ENCODE measurements at regions not wholly inside any gene's neighbourhood (a gene's known extent, or its start where the extent isn't known, plus 50 kb on each side); places are given as distances from the start of the nearest gene placed in this dataset.

GRCh38 chr10:113427811-113428558 lies 124.9 kb upstream of the HABP2 start:
- H3K9me3 Mint-ChIP-seq = no peaks in the 10 kb centered on the region
- H3K4me3 Mint-ChIP-seq = no peak overlapping the region
- H3K27ac Mint-ChIP-seq = no peak overlapping the region
- DNase-seq (no peak), ATAC-seq (no peak)
- TF ChIP-seq CTCF (IDR thresholded peaks at IDR 0.05) = no peak
- POLR2A ChIA-PET = no interaction called here
- no peaks in the 10 kb centered on the region for H3K36me3 Mint-ChIP-seq (ENCODE audit: low read depth)
- CTCF ChIA-PET = no interaction called here
- intact Hi-C loops (cut with micrococcal nuclease) = no loop called here
- no peaks in the 10 kb centered on the region for H3K4me1 Mint-ChIP-seq (ENCODE audit: low read depth)
- peaks cover 2% of the 10 kb centered on the region for H3K27me3 Mint-ChIP-seq

- no peak for TF ChIP-seq CTCF (IDR thresholded peaks at IDR 0.05)
- Mint-ChIP-seq H3K27ac (no peak overlapping the region), H3K36me3 (ENCODE audit: low read depth) (no peaks in the 10 kb centered on the region), H3K27me3 (no peaks in the 10 kb centered on the region), H3K9me3 (no peaks in the 10 kb centered on the region), H3K4me3 (no peak overlapping the region), H3K4me1 (ENCODE audit: low read depth) (no peaks in the 10 kb centered on the region)
- ChIA-PET POLR2A (no interaction called here), CTCF (no interaction called here)
- intact Hi-C loops (cut with micrococcal nuclease) = no loop called here
- no peak for DNase-seq
- no peak for ATAC-seq
Measured at GRCh38 chr10:113430634-113431397, 122.0 kb upstream of the HABP2 start.

GRCh38 chr10:113431398-113432160 lies 121.3 kb upstream of the HABP2 start:
- no peak overlapping the region for H3K27ac Mint-ChIP-seq
- DNase-seq (no peak), ATAC-seq (no peak)
- intact Hi-C loops (cut with micrococcal nuclease) = no loop called here
- TF ChIP-seq CTCF (IDR thresholded peaks at IDR 0.05) = no peak
- no peaks in the 10 kb centered on the region for H3K27me3 Mint-ChIP-seq
- no peaks in the 10 kb centered on the region for H3K4me1 Mint-ChIP-seq (ENCODE audit: low read depth)
- no peaks in the 10 kb centered on the region for H3K9me3 Mint-ChIP-seq
- CTCF ChIA-PET = no interaction called here
- POLR2A ChIA-PET = no interaction called here
- H3K4me3 Mint-ChIP-seq = no peak overlapping the region
- no peaks in the 10 kb centered on the region for H3K36me3 Mint-ChIP-seq (ENCODE audit: low read depth)

GRCh38 chr10:113433711-113434110 lies 119.1 kb upstream of the HABP2 start:
- no peak for TF ChIP-seq CTCF (IDR thresholded peaks at IDR 0.05)
- no peak for ATAC-seq
- intact Hi-C loops (cut with micrococcal nuclease) = no loop called here
- no peak for DNase-seq
- Mint-ChIP-seq H3K4me1 (ENCODE audit: low read depth) (no peaks in the 10 kb centered on the region), H3K9me3 (no peaks in the 10 kb centered on the region), H3K27me3 (no peaks in the 10 kb centered on the region), H3K4me3 (no peak overlapping the region), H3K27ac (no peak overlapping the region), H3K36me3 (ENCODE audit: low read depth) (no peaks in the 10 kb centered on the region)
- ChIA-PET POLR2A (no interaction called here), CTCF (interaction anchor here (0.9 kb wide), 1 partner anchor 49 kb away, joined by 3 read pairs; no protein-coding TSS in a partner anchor)

GRCh38 chr10:113434315-113434714 lies 118.5 kb upstream of the HABP2 start:
- DNase-seq (no peak), ATAC-seq (no peak)
- no peaks in the 10 kb centered on the region for H3K4me1 Mint-ChIP-seq (ENCODE audit: low read depth)
- no peak for TF ChIP-seq CTCF (IDR thresholded peaks at IDR 0.05)
- H3K27ac Mint-ChIP-seq = no peak overlapping the region
- intact Hi-C loops (cut with micrococcal nuclease) = no loop called here
- ChIA-PET CTCF (no interaction called here), POLR2A (no interaction called here)
- H3K27me3 Mint-ChIP-seq = no peaks in the 10 kb centered on the region
- no peak overlapping the region for H3K4me3 Mint-ChIP-seq
- no peaks in the 10 kb centered on the region for H3K36me3 Mint-ChIP-seq (ENCODE audit: low read depth)
- no peaks in the 10 kb centered on the region for H3K9me3 Mint-ChIP-seq

Data from activated CD8-positive, alpha-beta T cell treated with anti-CD3 and anti-CD28 coated beads for 36 hours (primary cell).